Prostate gland (tissue), 2 donors: ENCODE measurements at regions not wholly inside any gene's neighbourhood (a gene's known extent, or its start where the extent isn't known, plus 50 kb on each side); places are given as distances from the start of the nearest gene placed in this dataset.

ENCODE experiments used
- DNase-seq: peaks from one replicate; pipeline ENCODE4 v3.0.0-alpha.2; 2019; ENCODE audit warnings: low spot score
- H3K27ac ChIP-seq, 2 donors: fragments of 200-600 bp; sonication (generic); 2 replicates each; pipeline ENCODE4 v1.5.1; 2017 to 2019
- H3K27me3 ChIP-seq: fragments of 200-600 bp; sonication (generic); replicated peaks from 2 replicates; pipeline ENCODE4 v1.5.1; 2019; ENCODE audit not compliant: insufficient read depth
- H3K36me3 ChIP-seq, 2 donors: fragments of 200-600 bp; sonication (generic); 1 replicate in 1 of 2; 2 replicates in 1 of 2; pipeline versions ENCODE4 v1.5.1 to v1.8.1; 2017 to 2019
- H3K4me1 ChIP-seq: fragments of 200-600 bp; sonication (generic); replicated peaks from 2 replicates; pipeline ENCODE4 v1.5.1; 2019
- H3K4me3 ChIP-seq, 2 donors: fragments of 200-600 bp; sonication (generic); 2 replicates each; pipeline ENCODE4 v1.5.1; 2017 to 2019
- H3K9me3 ChIP-seq: fragments of 200-600 bp; sonication (generic); 2 replicates; pipeline ENCODE4 v1.5.1; 2017
- POLR2A ChIP-seq: fragments of 450-650 bp; IDR thresholded peaks from one replicate; pipeline ENCODE4 v1.6.1; 2016; ENCODE audit warnings: antibody characterized with exemption, mild to moderate bottlenecking
- POLR2AphosphoS5 ChIP-seq: sonication (generic); formaldehyde crosslinking; IDR thresholded peaks from one replicate; pipeline ENCODE4 v1.6.1; 2017; ENCODE audit warnings: antibody characterized with exemption
- WGBS: methylation state at CpG from one replicate; pipeline ENCODE4 v1.1.5; 2018; 5-methylcytosine and 5-hydroxymethylcytosine counted together
- intact Hi-C: fragments of 100-400 bp; cut with DNase I; formaldehyde crosslinking; loops from one replicate; pipeline ENCODE4 v1.14.2; 2022
- TF ChIP-seq, protein P1 (sequence below), 4 experiments: fragments of 200-600 bp in 2 of 4; fragments of 450-650 bp in 2 of 4; sonication (generic) in 2 of 4; IDR thresholded peaks; 1 replicate in 3 of 4; 2 replicates in 1 of 4; pipeline ENCODE4 v1.5.1; 2016 to 2019; ENCODE audit warnings: antibody characterized with exemption in 4 of 4, mild to moderate bottlenecking in 2 of 4, moderate library complexity in 2 of 4

DNA sequence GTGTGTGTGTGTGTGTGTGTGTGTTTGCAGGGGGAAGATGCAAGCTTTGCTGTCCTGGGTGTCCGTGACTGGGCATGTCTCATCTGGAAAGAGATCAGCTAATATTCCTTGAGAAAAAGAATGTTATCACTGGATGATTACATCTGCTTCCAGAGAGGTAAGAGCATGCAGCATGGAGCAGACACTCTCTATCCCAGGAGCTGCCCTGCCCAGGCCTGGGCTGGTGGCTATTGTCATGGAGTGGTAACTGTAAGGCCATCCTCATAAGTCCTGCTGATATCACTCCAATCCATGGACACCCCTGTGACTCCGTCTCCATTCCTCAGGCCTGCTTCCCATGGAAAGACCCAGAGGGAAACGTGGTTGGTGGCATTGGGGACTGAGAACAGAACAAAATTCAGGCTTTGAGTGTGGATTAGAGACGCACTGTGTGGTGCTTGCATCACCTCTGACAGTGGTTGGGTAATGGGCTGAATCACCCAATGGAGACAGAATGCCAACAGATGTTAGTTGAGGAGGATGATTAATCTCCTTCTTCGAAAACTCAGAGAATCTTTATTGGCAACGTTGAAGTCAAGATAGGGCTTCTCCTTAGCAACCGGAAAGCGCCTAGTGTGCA, 52.0 kb upstream of the KCNIP1 start:
- intact Hi-C loops: no loop called here
- H3K27me3 ChIP-seq: no peaks in the 10 kb centered on the region
- H3K36me3 ChIP-seq: no peaks in the 10 kb centered on the region
- H3K27ac ChIP-seq: no peak overlapping the region
- TF ChIP-seq, protein P1, sequence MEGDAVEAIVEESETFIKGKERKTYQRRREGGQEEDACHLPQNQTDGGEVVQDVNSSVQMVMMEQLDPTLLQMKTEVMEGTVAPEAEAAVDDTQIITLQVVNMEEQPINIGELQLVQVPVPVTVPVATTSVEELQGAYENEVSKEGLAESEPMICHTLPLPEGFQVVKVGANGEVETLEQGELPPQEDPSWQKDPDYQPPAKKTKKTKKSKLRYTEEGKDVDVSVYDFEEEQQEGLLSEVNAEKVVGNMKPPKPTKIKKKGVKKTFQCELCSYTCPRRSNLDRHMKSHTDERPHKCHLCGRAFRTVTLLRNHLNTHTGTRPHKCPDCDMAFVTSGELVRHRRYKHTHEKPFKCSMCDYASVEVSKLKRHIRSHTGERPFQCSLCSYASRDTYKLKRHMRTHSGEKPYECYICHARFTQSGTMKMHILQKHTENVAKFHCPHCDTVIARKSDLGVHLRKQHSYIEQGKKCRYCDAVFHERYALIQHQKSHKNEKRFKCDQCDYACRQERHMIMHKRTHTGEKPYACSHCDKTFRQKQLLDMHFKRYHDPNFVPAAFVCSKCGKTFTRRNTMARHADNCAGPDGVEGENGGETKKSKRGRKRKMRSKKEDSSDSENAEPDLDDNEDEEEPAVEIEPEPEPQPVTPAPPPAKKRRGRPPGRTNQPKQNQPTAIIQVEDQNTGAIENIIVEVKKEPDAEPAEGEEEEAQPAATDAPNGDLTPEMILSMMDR (IDR thresholded peaks at IDR 0.05): no peak
- no peak for TF ChIP-seq POLR2AphosphoS5
- no peak for TF ChIP-seq POLR2A
- H3K4me3 ChIP-seq: no peak overlapping the region
- 71% methylated on average over 8 of the region's 8 CpGs for WGBS
- no peaks in the 10 kb centered on the region for H3K4me1 ChIP-seq
- DNase-seq: no peak
- H3K9me3 ChIP-seq: no peaks in the 10 kb centered on the region

DNA sequence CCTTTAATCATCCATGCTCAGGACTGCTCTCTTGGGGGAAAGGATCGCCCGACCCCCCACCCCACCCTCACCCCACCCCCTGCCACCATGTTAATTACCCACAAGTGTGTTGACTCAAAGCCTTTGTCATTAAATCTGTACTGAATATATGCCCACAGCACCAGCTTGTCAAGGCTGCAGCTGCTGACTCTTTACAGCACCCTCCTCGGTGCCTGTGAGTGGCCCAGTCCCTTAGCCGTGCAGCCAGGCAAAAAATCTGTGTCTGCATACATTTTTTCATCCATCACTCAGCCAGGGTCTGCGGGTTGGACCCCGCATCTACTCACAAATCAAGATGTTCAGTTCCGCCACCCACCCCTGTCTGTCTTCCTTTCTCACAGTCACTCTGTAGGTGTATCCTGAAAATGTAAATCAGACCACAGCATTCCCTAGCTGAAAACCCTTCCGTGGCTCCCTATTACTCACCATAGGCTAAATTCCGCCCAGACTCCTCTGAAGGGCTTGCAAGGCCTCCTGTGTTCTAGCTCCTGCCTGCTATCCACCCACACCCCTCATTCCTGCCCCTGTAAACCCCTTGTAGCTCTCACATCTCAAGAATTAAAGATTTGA, 53.7 kb upstream of the KCNIP1 start:
- Histone ChIP-seq H3K27ac (no peak overlapping the region), H3K27me3 (no peaks in the 10 kb centered on the region), H3K36me3 (no peaks in the 10 kb centered on the region), H3K9me3 (no peaks in the 10 kb centered on the region), H3K4me3 (no peak overlapping the region), H3K4me1 (no peaks in the 10 kb centered on the region)
- no peak for TF ChIP-seq POLR2AphosphoS5
- TF ChIP-seq, protein P1 (IDR thresholded peaks at IDR 0.05): no peak
- no peak for TF ChIP-seq POLR2A
- 83% methylated on average over 9 of the region's 9 CpGs for WGBS
- DNase-seq: no peak
- intact Hi-C loops: no loop called here

DNA sequence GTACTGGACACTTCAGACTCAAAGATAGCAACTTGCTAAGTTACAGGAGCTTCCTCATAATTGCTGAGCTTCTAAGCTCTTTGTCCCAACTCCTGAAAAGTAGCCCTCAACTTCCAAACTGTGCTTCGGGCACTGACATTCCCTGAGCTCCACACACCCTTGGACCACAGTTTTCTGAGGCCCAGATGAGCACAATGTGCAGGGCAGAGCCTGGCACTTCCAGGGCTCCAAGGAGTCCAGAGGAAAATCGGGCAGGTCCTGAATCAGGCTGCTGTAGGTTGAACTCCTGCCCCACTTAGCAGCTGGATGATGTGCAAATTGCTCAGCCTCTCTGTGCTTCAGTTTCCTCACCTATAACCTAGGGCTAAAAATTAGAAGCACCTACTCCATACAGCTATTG, 54.6 kb upstream of the KCNIP1 start:
- TF ChIP-seq POLR2AphosphoS5: no peak
- no peak for TF ChIP-seq POLR2A
- TF ChIP-seq, protein P1 (IDR thresholded peaks at IDR 0.05): no peak
- DNase-seq: no peak
- Histone ChIP-seq H3K9me3 (no peaks in the 10 kb centered on the region), H3K4me1 (no peaks in the 10 kb centered on the region), H3K36me3 (no peaks in the 10 kb centered on the region), H3K27me3 (no peaks in the 10 kb centered on the region), H3K4me3 (no peak overlapping the region), H3K27ac (no peak overlapping the region)
- 83% methylated on average over 2 of the region's 2 CpGs for WGBS
- intact Hi-C loops: no loop called here

DNA sequence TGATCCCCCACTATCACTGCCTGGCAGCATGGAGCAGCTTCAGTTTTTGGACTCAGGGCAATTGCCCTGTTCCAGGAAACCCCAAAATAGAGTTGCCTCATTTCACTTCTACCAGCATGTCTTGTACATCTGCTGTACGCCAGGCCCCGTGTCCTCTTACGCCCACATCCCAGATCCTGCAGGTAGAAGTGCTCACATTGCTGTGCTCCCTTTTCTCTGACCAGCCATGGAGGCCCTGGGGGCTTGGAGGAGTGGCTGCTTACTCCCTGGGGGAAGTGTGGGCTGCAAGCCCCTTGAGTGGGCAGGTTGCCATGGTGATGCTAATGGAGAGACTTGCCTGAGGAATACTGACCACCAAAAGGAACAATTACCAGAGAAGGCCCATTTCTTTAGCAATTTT, 55.6 kb upstream of the KCNIP1 start:
- Histone ChIP-seq H3K36me3 (no peaks in the 10 kb centered on the region), H3K27ac (no peak overlapping the region), H3K4me3 (no peak overlapping the region), H3K27me3 (no peaks in the 10 kb centered on the region), H3K9me3 (no peaks in the 10 kb centered on the region), H3K4me1 (no peaks in the 10 kb centered on the region)
- TF ChIP-seq POLR2AphosphoS5 (no peak), POLR2A (no peak)
- TF ChIP-seq, protein P1 (IDR thresholded peaks at IDR 0.05): no peak
- 87% methylated on average over 3 of the region's 3 CpGs for WGBS
- intact Hi-C loops: no loop called here
- DNase-seq: no peak

DNA sequence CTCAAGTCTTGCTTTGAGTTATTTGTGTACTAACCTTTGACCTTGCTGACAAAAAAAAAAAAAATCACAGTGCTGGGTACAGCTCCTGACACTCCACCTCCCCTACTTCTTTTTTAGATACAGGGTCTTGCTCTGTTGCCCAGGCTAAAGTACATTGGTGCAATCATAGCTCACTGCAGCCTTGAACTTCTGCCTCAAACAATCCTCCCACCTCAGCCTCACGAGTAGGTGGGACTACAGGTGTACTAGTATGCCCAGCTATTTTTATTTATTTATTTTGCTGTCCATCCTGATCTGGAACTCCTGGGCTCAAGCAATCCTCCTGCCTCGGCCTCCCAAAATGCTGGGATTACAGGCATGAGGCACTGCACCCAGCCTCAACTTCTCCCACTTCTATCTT, 57.2 kb upstream of the KCNMB1 start:
- intact Hi-C loops: no loop called here
- no peaks in the 10 kb centered on the region for H3K9me3 ChIP-seq
- WGBS: 96% methylated on average over 2 of the region's 2 CpGs
- no peaks in the 10 kb centered on the region for H3K4me1 ChIP-seq
- H3K4me3 ChIP-seq: no peak overlapping the region
- TF ChIP-seq, protein P1 (IDR thresholded peaks at IDR 0.05): no peak
- TF ChIP-seq POLR2A: no peak
- TF ChIP-seq POLR2AphosphoS5: no peak
- no peak for DNase-seq
- no peaks in the 10 kb centered on the region for H3K27me3 ChIP-seq
- H3K36me3 ChIP-seq: no peaks in the 10 kb centered on the region
- no peak overlapping the region for H3K27ac ChIP-seq
